Stimulated activated CD4-positive, alpha-beta T cell treated with anti-CD3 and anti-CD28 coated beads, Interleukin-2, amount 100 ng/mL, for 48 hours (primary cell): ENCODE measurements at regions not wholly inside any gene's neighbourhood (a gene's known extent, or its start where the extent isn't known, plus 50 kb on each side); places are given as distances from the start of the nearest gene placed in this dataset.
"Not testable (repeated sequence)": the region's sequence is repeated elsewhere in the genome, so short reads cannot be mapped to it uniquely, and the experiment has no call there.

ENCODE experiments used
- DNase-seq, 2 donors: peaks; one replicate each; pipeline ENCODE4 v3.0.0-alpha.2; 2020

DNA sequence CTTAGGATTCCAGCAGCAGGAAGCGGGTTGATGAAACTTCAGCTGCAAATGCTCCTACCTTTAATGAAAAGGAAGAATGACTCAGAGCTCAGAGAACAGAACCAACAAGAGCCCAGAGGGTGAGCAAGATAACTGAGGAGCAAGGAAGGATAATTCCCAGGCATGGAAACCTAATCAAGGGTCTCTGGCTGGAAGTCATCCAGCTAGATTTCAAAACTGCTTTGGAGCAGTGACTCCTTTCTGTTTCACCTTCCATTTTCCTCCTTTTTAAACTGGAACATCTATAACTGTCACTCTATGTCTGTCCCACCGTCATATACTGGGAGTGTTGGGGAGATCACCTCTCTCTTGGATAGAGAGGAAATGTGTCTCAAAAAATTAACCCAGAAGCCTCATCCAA, 148.4 kb upstream of the RAB6C start:
- DNase-seq = no peak

DNA sequence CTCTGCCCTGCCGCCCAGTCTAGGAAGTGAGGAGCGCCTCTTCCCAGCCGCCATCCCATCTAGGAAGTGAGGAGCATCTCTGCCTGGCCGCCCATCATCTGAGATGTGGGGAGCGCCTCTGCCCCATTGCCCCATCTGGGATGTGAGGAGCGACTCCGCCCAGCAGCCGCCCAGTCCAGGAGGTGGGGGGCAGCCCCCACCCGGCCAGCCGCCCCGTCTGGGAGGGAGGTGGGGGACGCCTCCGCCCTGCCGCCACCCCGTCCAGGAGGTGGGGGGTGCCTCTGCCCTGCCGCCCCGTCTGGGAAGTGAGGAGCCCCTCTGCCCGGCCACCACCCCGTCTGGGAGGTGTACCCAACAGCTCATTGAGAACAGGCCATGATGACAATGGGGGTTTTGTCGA, 146.0 kb upstream of the RAB6C start:
- not testable (repeated sequence) for DNase-seq

DNA sequence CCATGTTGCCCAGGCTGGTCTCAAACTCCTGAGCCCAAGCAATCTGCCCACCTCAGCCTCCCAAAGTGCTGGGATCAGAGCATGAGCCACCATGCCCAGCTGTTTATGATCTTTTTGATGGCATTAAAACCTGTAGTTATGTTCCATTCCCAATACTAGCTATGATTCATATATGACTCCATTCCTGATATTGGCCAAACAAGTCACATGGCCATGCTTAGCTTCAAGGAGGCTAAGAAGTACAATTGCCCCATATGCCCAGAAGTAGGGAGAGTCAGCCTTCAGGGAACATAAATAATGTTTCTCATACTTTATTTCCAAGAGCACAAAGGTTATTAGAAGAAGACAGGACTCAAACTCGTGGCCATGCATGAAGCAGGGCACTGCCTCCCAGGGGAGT, 132.4 kb upstream of the RAB6C start:
- no peak for DNase-seq

DNA sequence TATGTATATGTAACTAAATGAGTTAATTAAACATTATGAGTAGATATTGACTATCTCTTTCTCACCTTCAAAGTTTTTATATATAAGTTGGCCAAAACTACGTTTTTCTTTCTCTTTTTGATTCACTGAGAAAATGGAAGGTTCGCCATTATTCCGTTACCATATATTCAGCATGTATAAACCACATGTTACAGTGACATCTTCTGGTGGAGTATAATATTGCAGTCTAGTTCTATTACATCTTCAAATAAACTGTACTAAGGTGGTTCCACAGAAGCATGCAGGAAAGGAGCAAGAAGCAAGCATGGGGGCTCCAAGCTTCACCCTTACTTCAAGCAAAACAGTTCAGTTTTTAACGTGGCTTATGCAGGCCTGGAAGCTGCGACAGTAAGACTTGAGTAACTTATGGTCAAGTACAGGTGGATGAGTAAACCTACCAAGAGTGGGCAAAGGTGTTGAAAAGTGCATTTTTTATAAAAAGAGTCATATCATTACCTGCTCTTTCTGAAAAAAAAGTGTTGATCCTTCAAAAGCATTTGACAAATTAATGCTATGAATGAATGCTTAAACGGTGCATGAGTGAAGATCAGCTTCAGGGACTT, 129.8 kb upstream of the RAB6C start:
- DNase-seq = no peak

DNA sequence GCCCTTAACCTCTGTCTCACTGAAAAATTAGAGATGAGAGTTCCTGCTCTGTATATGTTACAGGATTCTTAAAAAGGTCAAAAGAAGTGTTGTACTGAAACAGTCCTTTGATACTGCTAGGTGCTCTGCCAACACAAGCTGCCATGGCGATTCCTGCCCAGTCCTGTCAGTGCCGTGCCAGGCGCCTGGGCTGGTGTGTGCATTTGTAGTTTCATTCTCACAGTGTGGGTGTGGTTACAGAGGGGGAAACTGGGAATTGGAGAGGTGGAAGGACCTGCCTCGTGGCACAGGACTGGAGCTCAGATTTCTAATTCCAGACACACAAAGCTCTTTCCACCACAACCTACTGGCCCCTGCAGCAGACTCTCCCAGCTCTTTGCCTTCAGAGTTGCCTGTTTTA, 122.3 kb upstream of the RAB6C start:
- no peak for DNase-seq

DNA sequence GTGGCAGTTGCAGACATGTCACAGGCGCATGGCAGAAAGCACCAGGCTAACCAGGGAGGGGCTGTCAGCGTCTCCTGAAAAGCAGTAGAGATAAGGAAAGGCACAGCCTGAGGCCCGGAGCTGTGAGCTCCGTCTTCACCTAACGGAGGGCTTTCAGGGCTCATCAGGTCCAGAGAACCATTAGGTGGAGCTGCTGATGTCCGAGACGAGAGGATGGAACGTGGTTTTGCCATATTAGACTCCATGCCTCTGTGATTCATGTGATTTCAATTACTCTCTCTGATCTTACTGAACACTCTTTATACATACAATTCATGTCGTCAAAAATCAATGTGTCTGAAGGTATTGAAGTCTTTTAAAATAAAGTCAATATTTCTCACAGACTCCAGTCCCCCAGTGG, 120.3 kb upstream of the RAB6C start:
- DNase-seq = no peak

DNA sequence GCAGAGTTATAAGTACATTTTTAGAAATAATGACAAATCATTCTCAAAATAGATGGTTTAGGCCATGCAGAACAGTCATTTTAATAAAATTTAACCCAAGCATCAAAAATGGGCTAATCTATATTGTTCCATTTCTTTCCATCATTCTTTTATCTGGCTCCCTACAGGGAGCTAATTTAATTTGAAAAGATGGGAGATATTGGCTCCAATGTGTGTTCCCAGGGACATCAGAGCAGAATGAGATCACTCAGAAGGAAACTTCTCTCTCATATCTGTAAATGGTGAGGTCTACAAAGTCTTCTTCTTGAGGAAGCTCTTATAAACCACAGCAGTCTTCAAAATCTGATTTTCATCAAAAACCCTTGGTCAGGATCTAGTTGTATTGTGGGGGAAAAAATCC, 119.4 kb upstream of the RAB6C start:
- DNase-seq = no peak

DNA sequence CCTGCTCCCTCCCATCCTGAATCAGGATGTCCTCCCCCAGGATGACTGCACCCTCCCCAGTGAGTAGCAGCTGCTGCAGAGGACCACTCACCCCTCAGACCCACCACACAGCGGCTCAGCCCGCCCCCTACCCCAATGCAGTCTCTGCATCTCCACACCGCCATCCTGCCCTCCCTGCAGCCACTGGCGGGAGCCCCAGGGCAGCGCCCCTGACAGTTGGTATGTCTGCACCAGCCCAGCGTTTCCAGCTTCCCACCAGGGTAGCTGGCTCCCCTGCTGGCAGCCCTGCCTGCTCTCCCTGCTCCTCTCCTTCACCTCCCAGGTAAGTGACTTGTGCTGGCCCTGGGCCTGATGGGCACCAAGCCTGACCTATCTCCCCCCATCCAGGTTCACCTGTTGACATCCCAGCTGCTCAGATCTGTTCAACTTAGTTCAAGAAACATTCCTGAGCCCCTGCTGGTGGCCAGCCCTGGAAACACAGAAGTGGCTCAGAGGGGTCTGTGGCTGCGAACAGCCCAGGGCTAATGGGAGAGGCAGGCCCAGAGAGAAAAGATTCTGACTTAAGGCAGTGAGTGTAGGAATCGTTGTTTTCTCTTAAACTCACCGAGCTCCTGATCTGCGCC, 117.7 kb upstream of the RAB6C start:
- DNase-seq = no peak

DNA sequence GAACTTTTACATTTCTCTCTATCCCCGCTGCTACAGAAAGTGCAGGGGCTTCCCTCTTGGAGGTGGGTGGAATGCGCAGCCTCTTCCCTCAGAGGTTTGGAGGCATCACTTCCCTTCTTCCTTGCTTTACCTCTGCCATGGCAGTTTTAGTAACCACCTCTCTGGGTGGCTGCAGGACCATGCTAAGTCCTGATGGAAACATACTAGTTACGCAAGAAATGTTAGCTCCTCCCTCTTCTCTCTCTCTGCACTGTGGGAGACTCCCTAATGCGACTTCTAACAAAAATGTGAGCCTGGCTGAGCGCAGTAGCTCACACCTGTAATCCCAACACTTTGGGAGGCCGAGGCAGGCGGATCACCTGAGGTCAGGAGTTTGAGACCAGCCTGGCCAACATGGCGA, 116.8 kb upstream of the RAB6C start:
- DNase-seq = no peak

DNA sequence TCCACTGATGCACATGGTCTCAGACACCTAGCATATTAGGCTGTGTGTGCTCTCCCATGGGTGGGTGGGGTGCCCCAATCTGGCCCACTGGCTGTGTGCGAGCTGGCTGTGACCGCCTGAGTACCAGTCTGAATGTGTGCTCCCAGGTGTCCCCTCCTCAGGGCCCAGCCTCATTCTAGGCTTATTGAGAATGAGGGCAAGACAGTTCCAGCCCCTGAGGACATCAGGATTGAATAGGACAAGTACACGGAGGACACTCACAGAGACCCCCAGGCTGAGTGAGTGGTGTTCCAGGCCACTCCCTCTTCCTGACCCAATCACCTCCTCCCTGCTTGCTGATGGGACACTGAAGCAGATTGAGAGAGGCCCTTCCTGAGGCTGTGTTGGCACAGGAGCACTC, 116.1 kb upstream of the RAB6C start:
- no peak for DNase-seq

DNA sequence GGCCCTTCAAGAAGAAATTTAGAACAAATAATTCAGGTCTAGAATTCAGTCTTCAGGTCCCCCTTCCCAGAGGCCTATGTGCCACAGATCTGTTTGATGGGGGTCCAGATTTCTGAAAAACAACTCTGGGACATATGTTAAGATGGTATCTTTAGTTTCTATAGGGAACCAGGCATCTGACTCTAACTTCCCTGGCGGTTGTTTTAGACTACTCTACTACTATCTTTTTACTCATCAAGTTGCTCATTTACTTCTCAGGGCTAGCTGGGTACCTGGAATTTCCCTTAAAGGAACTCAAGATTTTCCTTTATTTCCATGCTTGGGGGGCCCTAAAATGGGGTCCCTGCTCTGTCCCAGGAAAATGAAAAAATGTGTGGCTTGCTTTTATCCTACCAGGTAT, 114.7 kb upstream of the RAB6C start:
- no peak for DNase-seq

DNA sequence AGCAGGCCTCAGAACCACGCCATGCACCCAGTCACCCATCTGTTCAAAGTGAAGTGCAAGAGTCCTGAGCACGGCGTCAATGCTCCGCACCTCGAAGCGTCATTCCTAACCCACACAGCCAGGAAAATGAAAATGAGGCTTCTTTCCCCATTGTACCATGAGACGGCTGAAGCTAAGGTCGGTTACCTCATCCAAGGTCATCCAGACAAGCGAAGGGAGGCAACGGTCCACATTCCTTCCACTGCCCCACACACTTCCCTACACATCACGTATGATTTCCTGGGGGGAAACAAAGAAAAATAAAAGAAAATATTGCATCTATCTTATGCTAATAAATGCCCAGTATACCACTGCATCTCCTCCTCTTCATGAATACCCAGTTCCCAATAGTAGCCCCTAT, 113.5 kb upstream of the RAB6C start:
- DNase-seq = no peak

DNA sequence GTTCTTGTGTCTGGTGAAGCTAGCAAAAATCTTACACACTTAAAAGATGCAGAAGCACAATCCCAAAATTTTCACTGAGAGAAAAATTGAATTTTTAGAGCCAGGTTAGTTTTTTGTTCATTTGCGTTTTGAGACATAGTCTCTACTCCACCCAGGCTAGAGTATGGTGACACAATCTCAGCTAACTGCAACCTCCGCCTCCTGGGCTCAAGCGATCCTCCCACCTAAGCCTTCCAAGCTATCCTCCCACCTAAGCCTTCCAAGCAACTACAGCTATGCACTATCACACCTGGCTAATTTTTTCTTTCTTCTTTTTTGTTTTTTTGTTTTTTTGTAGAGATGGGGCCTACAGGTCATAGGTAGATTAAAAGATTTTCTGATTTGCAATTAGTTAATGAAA, 113.1 kb upstream of the RAB6C start:
- no peak for DNase-seq

DNA sequence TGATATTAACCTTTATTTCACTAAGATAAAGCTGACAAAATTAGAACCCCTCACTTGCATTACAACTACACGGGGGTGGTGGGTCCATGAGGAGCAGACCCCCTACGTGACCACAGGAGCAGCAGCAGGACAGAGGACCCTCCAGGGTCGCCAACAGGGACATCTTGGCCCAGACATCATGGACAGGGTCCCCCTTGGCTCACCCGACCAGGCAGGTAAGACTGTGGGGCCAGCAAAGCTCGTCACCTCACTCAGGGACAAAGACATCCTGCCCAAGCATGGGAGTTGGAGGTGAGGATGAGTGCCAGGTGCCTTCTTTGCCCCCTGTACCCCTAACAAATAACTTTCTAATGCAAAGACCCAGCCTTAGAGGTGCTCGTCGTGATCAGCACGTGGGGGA, 111.3 kb upstream of the RAB6C start:
- DNase-seq = no peak

DNA sequence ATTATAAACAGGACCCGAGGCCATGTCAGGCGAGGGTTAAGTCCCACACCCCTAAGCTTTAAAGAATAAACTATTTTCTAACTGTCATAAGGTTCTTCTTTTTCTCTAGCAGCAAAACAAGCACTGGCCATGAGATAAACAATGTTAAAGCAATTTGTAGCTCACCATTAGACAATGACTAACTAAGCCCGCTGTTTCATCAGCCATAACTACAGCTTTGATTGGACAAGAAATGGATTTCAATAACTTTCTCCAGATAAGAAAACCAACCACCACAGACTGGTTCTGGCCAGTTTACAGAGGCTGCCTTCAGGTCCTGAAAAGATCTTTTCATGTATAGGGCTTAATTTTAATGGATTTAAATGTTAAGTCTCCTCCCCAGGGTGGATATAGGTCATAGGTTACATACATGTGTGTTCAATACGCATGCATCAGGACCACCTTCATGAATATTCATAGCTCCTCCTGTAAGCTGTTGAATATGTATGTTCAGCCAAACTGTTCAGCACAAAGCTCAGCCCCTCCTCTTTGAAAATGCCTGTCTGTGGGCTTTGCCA, 108.7 kb upstream of the RAB6C start:
- no peak for DNase-seq

DNA sequence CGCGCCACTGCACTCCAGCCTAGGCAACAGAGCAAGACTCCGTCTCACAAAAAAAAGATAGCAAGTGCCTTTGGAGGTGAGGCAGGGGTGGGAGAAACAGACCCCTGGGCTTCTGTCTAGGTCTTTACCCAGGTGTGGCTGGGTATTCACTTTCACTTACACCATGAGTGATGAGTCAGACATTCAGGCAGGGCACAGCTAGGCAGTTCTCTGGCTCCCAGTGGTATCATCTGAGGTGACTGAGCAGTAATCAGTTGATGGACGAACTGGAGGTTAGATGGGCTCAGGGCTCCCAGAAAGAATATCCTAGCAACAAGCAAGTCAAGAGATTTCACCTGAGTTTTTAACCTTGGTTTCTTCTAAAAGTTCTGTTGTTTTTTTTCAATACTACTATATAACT, 107.0 kb upstream of the RAB6C start:
- no peak for DNase-seq

DNA sequence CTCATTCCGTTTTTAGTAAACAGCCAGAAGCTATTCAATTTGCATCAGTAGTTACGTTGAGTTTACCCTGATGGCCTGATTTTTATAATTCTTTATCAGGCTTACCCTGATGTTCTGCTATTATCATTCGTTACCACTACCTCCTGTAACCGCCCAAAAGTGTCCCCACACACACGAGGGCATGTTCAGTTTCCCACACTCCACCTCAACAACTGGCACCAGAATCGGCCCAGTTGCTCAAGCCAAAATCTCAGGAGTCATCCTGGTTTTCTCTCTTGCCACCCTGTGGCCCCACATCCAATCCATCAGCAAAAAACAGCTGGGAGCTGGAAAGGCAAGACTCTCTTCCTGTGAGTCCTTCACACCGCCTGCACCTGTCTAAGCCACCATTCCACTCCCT, 102.9 kb upstream of the RAB6C start:
- DNase-seq = no peak

DNA sequence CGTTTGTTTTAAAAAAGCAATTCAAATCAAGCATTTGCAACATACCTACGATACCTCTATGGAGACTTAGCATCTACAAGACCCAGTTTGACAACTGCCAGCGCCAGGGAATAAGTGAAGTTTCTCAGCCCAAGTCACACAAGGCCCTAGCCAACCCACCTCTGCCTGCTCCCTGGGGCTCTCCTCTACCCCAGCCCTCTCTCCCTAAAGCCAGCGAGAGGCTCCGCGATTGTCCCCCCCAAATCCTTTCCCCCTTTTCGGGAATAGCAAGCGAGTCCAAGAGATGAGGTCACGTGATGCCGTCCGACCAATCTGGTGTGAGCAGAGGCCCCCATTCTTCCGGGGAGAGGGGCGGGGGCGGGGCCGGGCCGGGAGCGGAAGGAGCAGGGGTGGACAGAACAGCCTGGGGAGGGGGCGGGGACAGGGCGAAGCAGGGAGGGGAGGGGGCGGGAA, 102.2 kb upstream of the RAB6C start:
- DNase-seq = peak; percentile 72 to 74

DNA sequence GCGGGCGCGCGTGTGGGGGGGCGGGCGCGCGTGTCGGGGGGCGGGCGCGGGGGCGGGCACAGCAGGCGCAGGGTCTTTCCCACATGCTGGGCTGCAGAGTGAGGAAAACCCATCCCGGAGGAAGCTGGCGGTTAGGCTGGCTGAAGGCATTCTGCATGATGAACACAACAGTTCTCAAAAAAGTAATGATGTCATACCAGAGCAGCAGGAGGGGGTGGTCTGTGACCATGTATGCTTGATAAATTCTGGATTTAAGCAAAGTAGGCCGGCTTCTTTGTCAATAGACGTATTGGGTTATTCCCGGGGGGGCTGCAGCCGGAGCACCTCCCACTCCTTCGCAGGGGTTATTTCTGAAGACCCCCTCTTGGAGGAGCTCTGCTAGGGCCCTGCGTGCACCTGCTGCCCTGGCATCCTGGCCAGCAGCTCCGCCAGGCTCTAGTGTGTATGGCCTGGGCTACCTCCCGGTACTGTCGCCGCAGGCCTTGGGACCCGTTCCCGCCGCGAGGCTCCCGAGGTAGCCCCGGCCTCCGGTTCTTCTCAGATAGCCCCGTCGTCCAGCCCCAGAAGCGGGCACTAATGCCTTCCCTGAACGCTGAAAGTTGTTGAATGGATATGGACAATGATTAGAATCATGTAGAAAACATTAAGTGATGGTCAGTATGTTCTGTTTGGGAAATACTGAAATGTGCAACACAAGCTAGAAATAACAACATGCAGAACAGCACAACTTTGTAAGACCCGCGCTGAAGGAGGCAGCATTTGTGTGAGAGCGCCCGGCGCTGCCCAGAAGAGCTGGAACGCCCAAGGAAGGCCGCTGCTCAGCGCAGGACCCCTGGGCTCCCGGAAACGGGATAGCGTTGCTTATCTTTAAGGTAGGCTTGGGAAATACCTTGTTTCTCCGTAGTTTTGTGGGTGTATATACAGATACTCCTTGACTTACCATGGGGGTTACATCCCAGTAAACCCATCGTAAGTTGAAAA, 101.4 kb upstream of the RAB6C start:
- DNase-seq = no peak

DNA sequence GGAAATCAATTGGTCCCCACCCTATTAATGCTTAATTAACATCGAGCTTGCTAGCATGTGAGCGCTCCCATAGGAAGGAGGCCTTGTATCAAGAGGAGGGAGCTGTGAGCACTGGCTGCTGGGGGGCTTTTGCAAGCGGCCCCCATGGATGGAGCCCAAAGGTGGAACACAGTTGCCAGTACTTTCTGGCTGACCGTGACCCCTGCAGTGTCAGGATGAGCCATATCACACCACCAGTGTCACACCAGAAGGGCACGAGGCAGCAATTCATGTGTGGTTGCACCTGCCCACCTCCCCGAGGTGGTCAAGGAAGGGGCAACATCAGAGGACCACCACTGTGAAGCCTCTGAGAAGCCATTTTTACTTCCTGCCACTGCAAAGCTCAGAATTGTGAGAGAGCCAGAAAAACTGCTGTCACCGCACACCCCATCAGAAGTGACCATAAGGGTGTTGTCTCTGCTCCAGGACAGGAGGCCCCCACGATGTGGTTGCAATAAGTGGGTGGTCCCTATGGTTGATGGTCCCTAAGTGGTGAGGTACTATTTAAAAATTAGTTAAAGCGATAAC, 99.8 kb upstream of the RAB6C start:
- DNase-seq = no peak

DNA sequence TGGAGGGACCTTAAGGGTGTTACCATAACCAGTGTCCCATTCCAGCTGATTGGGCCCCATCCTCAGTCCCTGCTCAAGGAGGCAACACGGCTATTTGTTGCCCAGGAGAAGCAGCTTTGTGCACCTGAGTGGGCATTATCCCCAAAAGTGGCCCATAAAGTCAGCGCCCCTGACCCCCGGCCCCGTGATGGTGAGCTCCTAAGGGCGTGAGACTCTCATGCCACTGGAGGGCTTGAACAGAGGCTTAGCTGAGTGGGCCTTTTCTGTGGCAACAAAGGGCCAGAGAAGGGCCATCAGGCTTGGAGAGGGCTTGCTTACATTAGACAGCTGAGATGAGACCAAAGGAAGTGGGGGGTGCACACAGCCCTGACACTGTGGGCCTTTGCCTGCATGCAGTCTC, 99.2 kb upstream of the RAB6C start:
- no peak for DNase-seq

DNA sequence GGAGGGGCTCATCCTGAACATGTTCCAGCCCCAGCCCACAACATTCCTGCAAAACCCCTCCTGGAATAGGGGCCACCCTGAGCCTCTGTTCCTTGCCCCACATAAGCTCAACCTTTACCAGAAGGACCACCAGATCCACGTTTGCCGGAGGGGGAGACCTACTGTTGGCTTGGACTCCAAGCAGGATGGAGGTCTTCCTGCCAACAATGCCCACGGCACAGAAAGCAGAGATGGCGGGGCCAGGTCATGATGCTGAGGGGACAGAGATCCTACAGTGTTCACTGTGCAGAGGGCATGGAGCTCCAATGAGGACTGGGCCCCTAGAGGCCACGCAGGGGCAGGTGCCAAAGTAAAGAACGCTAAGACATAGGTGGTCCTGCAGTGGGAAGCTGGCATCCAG, 98.5 kb upstream of the RAB6C start:
- no peak for DNase-seq

DNA sequence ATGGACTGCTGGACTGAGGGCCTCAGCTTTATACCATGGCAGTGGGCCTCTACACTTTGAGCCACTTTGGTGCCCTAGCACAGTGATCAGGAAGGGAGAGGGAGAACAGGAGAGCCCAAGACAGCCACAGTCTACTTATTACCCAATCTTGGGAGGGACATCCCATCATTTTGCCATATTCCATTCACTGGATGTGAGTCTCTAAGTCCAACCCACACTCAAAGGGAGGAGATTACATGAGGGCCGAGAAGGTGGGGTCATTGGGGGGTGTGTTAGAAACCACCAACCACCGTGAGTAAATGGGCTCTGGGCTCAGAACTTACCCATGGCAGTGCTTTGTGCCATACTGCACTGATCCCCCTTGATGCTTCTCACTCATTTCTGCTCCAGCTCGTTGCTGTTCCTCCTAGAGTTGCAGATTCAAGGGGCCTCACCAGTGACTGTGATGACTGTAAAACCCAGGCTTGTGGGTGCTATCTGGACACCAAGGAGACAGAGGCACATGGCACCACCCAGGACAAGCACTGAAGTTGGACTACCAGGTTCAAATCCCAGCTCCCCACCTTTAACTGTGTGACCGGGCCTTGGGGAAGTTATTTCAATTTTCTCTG, 97.6 kb upstream of the RAB6C start:
- no peak for DNase-seq
